HEK293T (cell line): ENCODE measurements at regions not wholly inside any gene's neighbourhood (a gene's known extent, or its start where the extent isn't known, plus 50 kb on each side); places are given as distances from the start of the nearest gene placed in this dataset.

Source experiments
- CTCF ChIA-PET: fragments of 350-600 bp; formaldehyde crosslinking; extraction: SDS; loops from one replicate; lab custom pipeline; 2021; ENCODE audit warnings: antibody characterized with exemption, inconsistent platforms; lab: Yijun Ruan, JAX
- POLR2A ChIA-PET: fragments of 350-600 bp; formaldehyde crosslinking; extraction: SDS; loops from one replicate; lab custom pipeline; 2020; ENCODE audit warnings: antibody characterized with exemption, inconsistent platforms; lab: Yijun Ruan, JAX
- DNase-seq: peaks from one replicate; pipeline ENCODE4 v3.0.0; 2012; ENCODE audit warnings: mixed read lengths; ENCODE audit errors: extremely low spot score
- ARNT ChIP-seq: fragments of 450-650 bp; IDR thresholded peaks from 2 replicates; pipeline ENCODE4 v1.6.1; 2017; ENCODE audit warnings: mild to moderate bottlenecking
- BHLHE40 ChIP-seq: fragments of 450-650 bp; IDR thresholded peaks from 2 replicates; pipeline ENCODE4 v1.6.1; 2016; ENCODE audit warnings: mild to moderate bottlenecking, moderate library complexity, borderline replicate concordance
- CTBP1 ChIP-seq: fragments of 450-650 bp; IDR thresholded peaks from 2 replicates; pipeline ENCODE4 v1.6.1; 2016; ENCODE audit warnings: borderline replicate concordance
- ELF4 ChIP-seq: fragments of 450-650 bp; IDR thresholded peaks from 2 replicates; pipeline ENCODE4 v1.6.1; 2017; ENCODE audit warnings: antibody characterized with exemption
- FOXA1 ChIP-seq: fragments of 450-650 bp; IDR thresholded peaks from 2 replicates; pipeline ENCODE4 v1.6.1; 2016; ENCODE audit warnings: mild to moderate bottlenecking
- FOXK2 ChIP-seq: fragments of 450-650 bp; IDR thresholded peaks from 2 replicates; pipeline ENCODE4 v1.6.1; 2016; ENCODE audit warnings: mild to moderate bottlenecking
- FOXM1 ChIP-seq: fragments of 450-650 bp; IDR thresholded peaks from 2 replicates; pipeline ENCODE4 v1.6.1; 2017; ENCODE audit warnings: mild to moderate bottlenecking, borderline replicate concordance
- HDGF ChIP-seq: fragments of 450-650 bp; IDR thresholded peaks from 2 replicates; pipeline ENCODE4 v1.6.1; 2017; ENCODE audit warnings: antibody characterized with exemption, borderline replicate concordance
- L3MBTL2 ChIP-seq: fragments of 450-650 bp; conservative IDR thresholded peaks from 2 replicates; pipeline ENCODE4 v1.6.1; 2016; ENCODE audit warnings: mild to moderate bottlenecking
- LEF1 ChIP-seq: fragments of 450-650 bp; IDR thresholded peaks from 2 replicates; pipeline ENCODE4 v1.6.1; 2017; ENCODE audit warnings: mild to moderate bottlenecking, borderline replicate concordance
- NFRKB ChIP-seq: fragments of 450-650 bp; IDR thresholded peaks from 2 replicates; pipeline ENCODE4 v1.6.1; 2016; ENCODE audit warnings: mild to moderate bottlenecking, moderate library complexity
- SP1 ChIP-seq: fragments of 450-650 bp; IDR thresholded peaks from 2 replicates; pipeline ENCODE4 v1.6.1; 2017
- SUZ12 ChIP-seq: fragments of 450-650 bp; IDR thresholded peaks from 2 replicates; pipeline ENCODE4 v1.6.1; 2016; ENCODE audit warnings: mild to moderate bottlenecking
- TARDBP ChIP-seq: fragments of 450-650 bp; IDR thresholded peaks from 2 replicates; pipeline ENCODE4 v1.6.1; 2016
- ZNF384 ChIP-seq: fragments of 450-650 bp; IDR thresholded peaks from 2 replicates; pipeline ENCODE4 v1.6.1; 2016
- TF ChIP-seq, protein P1 (sequence below): fragments of 450-650 bp; IDR thresholded peaks from 2 replicates; pipeline ENCODE4 v1.6.1; 2016

DNA sequence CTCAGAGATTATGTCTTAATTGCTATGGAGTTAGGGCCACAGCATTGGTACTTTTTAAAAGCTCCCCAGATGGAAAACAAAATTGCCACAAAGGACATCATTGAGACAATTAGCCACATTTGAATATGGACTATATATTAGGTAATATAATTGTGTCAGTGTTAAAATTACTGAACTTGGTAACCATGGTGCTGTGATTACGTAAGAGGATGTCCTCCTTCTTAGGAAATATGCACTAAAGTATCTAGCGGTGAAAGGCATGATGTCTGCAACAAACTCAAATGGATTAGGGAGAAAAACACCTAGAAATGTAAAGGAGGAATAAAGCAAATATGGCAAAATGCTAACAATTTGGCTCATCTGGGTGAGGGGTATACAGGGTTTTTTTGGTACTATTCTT, 89.9 kb upstream of the PAK3 start:
- DNase-seq: no peak
- ChIA-PET CTCF (no interaction called here), POLR2A (no interaction called here)
- no peak for TF ChIP-seq FOXK2

DNA sequence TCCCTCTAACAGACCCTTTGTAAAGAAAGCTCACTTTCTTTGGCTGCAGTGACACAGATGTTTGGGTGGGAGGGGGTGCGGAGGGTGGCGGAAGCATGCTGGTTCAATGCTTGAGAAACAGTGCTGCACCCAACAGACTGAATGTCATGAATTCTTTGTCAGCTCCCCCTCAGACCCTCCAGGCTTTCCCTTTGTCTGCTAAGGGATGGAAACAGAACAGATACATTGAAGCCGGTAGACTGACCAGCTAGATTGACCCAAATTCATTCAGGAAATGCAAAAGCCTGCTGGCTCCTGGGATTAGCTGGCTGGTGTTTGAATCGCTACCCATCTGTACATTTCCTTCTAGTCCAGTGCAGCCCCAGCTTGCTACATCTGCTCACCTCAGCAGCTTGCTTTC, 90.8 kb upstream of the PAK3 start:
- CTCF ChIA-PET: interaction anchor here (0.6 kb wide), 1 partner anchor 1457 kb away, joined by 4 read pairs; no protein-coding TSS in a partner anchor
- POLR2A ChIA-PET: no interaction called here
- no peak for DNase-seq
- TF ChIP-seq ZNF384: no peak
- TF ChIP-seq SP1: no peak
- TF ChIP-seq HDGF: no peak
- no peak for TF ChIP-seq FOXK2
- TF ChIP-seq CTBP1: no peak
- TF ChIP-seq FOXA1: no peak
- no peak for TF ChIP-seq ELF4
- no peak for TF ChIP-seq BHLHE40
- no peak for TF ChIP-seq L3MBTL2
- TF ChIP-seq, protein P1, sequence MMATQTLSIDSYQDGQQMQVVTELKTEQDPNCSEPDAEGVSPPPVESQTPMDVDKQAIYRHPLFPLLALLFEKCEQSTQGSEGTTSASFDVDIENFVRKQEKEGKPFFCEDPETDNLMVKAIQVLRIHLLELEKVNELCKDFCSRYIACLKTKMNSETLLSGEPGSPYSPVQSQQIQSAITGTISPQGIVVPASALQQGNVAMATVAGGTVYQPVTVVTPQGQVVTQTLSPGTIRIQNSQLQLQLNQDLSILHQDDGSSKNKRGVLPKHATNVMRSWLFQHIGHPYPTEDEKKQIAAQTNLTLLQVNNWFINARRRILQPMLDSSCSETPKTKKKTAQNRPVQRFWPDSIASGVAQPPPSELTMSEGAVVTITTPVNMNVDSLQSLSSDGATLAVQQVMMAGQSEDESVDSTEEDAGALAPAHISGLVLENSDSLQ: no peak
- TF ChIP-seq ARNT: no peak
- no peak for TF ChIP-seq LEF1
- TF ChIP-seq SUZ12: no peak
- no peak for TF ChIP-seq TARDBP

DNA sequence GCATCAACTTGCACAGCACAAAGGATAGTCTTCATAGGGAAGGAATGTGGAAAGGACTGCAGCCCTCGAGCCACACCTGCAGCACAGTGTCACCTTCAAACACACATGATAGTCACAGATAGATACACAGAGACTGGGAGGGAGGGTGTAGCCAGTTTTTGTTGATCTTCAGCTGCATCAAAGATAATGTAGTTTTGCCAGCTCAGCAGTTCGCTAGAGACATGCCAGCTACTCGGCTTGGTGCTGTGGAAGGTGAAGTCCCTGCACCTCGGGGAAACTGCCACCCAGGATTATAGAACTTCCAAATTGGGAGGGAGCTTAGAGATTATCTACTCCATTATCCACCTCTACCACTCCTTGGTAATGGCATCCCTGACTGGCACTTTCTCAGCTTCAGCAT, 92.9 kb upstream of the PAK3 start:
- POLR2A ChIA-PET: no interaction called here
- TF ChIP-seq ARNT: no peak
- TF ChIP-seq L3MBTL2: no peak
- no peak for TF ChIP-seq FOXM1
- TF ChIP-seq FOXA1: no peak
- TF ChIP-seq NFRKB: no peak
- TF ChIP-seq CTBP1: no peak
- TF ChIP-seq SP1: no peak
- TF ChIP-seq LEF1: no peak
- TF ChIP-seq TARDBP: no peak
- TF ChIP-seq, protein P1: no peak
- TF ChIP-seq ZNF384: no peak
- TF ChIP-seq FOXK2: no peak
- no peak for DNase-seq
- CTCF ChIA-PET: interaction anchor here (1.1 kb wide), 1 partner anchor 11 kb away, joined by 3 read pairs; no protein-coding TSS in a partner anchor

DNA sequence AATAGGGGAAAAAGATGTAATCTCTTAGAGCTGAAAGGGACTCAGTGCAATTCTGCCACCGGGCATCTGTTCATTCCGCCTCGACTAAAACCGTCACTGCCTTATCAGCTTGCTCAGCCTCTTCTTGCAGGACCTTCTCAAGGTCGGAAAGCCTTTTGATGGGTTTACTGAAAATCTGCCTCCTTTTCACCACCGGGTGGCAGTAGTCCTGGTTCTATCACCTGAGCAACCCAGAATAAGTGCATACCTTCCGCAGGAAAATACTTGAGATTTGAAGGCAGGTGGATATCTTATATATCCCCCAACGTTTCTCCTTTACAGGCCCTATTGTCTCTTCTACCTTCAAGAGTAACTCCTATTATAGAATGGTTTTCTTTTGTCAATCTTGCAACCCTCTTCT, 103.4 kb upstream of the PAK3 start:
- TF ChIP-seq ELF4 (no peak), FOXA1 (no peak), BHLHE40 (no peak), LEF1 (no peak), FOXM1 (no peak), L3MBTL2 (no peak), FOXK2 (no peak), ARNT (no peak)
- peak; percentile 64 for DNase-seq
- ChIA-PET POLR2A (no interaction called here), CTCF (interaction anchor here (0.8 to 0.9 kb wide), 2 partner anchors 11 to 108 kb away, joined by 3 read pairs; no protein-coding TSS in a partner anchor)

DNA sequence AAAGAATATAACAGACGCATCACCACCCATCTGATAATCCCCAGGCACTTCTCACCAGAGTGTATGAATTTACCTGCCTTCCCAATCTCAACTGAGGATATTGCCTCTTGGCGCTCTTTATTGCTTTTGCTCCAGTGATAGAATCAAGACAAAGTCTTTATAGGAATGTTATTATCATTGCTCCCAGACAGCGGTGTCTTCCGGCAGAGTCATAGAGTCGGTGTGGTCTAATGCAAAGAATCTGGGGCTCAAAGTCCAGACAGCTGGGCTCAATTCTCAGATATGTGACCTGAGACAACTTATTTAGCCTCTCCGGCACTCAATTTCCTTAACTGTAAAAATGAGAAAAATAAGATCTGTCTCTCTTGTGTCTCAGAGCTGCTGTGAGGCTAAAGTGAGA, 106.1 kb upstream of the PAK3 start:
- ChIA-PET CTCF (no interaction called here), POLR2A (no interaction called here)
- TF ChIP-seq NFRKB: no peak
- TF ChIP-seq FOXK2: no peak
- no peak for TF ChIP-seq ARNT
- TF ChIP-seq CTBP1: no peak
- TF ChIP-seq SUZ12: no peak
- TF ChIP-seq HDGF: no peak
- TF ChIP-seq ZNF384: no peak
- TF ChIP-seq FOXM1: no peak
- TF ChIP-seq SP1: no peak
- TF ChIP-seq TARDBP: no peak
- TF ChIP-seq, protein P1: no peak
- no peak for TF ChIP-seq BHLHE40
- no peak for TF ChIP-seq L3MBTL2
- no peak for TF ChIP-seq ELF4
- no peak for DNase-seq

DNA sequence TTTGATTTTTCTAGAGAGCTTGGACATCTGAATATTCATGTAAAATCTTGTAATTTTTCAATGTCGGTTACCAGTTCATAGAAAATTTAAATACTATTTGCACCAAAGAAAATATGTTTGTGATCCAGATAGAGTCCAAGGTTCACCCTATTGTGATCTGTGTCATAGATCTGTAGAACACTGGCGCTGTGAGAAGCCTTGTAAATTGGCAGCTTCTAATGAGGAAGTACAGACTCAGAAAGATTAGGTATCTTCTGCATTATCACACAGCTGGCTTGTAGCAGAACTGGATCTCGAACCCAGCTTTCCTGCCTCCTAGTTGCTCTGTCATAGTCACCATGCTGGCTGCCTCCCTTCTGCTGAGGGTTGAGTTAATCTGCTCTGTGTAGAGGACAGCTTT, 106.5 kb upstream of the PAK3 start:
- TF ChIP-seq HDGF (no peak), FOXM1 (no peak), LEF1 (no peak), ELF4 (no peak)
- CTCF ChIA-PET: no interaction called here
- DNase-seq: no peak
- POLR2A ChIA-PET: no interaction called here

DNA sequence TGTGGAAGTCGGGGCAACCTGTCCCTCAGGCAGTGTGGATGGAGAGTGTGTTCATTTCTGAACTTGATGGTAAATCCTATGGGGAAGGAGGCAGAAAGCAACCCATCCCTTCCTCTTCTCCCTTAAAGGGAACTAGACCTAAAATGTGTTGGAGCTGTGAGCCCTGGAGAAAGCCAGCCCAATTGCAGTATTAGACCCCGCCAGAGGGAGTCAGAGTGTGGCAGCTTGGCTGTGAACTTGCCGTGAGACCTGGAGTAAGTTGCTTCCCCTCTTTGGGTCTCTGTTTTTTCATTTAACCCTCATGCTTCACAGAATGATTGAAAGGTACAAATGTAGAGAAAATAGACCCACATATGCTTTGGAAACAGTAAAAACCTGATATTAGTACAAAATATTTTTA, 108.7 kb upstream of the PAK3 start:
- POLR2A ChIA-PET: interaction anchor here (0.6 kb wide), 1 partner anchor 17 kb away, joined by 3 read pairs; no protein-coding TSS in a partner anchor
- DNase-seq: peak; percentile 42
- TF ChIP-seq, protein P1: no peak
- TF ChIP-seq L3MBTL2 (no peak), SP1 (no peak), ZNF384 (no peak), CTBP1 (no peak), FOXA1 (no peak)
- CTCF ChIA-PET: interaction anchor here (0.7 kb wide), 1 partner anchor 113 kb away, joined by 3 read pairs; no protein-coding TSS in a partner anchor
